Activated T-helper 2 cell treated with anti-CD3 and anti-CD28 coated beads, Interferon-gamma antibody, Interleukin-2, Interleukin-4, amounts not matched to agents 10 μg/mL and 5 μg/mL and 100 μg/mL, durations not matched to agents 14 hours and 24 hours and 36 hours (primary cell): ENCODE measurements at regions not wholly inside any gene's neighbourhood (a gene's known extent, or its start where the extent isn't known, plus 50 kb on each side); places are given as distances from the start of the nearest gene placed in this dataset.

Experiments
- DNase-seq: peaks from one replicate; pipeline ENCODE4 v3.0.0; 2021; ENCODE audit warnings: low spot score
- H3K27ac Mint-ChIP-seq: one replicate; pipeline ENCODE4 v1.8.0; 2021; ENCODE audit warnings: mixed read lengths
- H3K27me3 Mint-ChIP-seq: one replicate; pipeline ENCODE4 v1.8.0; 2021; ENCODE audit warnings: low read depth, mixed read lengths
- H3K36me3 Mint-ChIP-seq: one replicate; pipeline ENCODE4 v1.8.0; 2021; ENCODE audit warnings: low read depth, mixed read lengths
- H3K4me1 Mint-ChIP-seq: one replicate; pipeline ENCODE4 v1.8.0; 2021; ENCODE audit warnings: low read depth, mixed read lengths
- H3K4me3 Mint-ChIP-seq: one replicate; pipeline ENCODE4 v1.8.0; 2021; ENCODE audit warnings: low read depth, mild to moderate bottlenecking, moderate library complexity, mixed read lengths
- H3K9me3 Mint-ChIP-seq: one replicate; pipeline ENCODE4 v1.8.0; 2021; ENCODE audit warnings: mixed read lengths
- intact Hi-C: fragments of 100-400 bp; cut with micrococcal nuclease; formaldehyde crosslinking; loops from one replicate; pipeline ENCODE4 v1.15.1; 2023

GRCh38 chr5:74337984-74338310 is 302.6 kb downstream of the ENC1 start:
- intact Hi-C loops = no loop called here
- H3K27ac Mint-ChIP-seq = no peak overlapping the region
- H3K27me3 Mint-ChIP-seq = peaks cover 30% of the 10 kb centered on the region
- no peaks in the 10 kb centered on the region for H3K9me3 Mint-ChIP-seq
- H3K4me1 Mint-ChIP-seq = no peaks in the 10 kb centered on the region
- no peak for DNase-seq
- no peaks in the 10 kb centered on the region for H3K36me3 Mint-ChIP-seq
- no peak overlapping the region for H3K4me3 Mint-ChIP-seq

GRCh38 chr5:74337254-74337983 is 303.1 kb downstream of the ENC1 start:
- no peaks in the 10 kb centered on the region for H3K36me3 Mint-ChIP-seq
- intact Hi-C loops = no loop called here
- H3K27me3 Mint-ChIP-seq = peaks cover 27% of the 10 kb centered on the region
- no peak for DNase-seq
- no peaks in the 10 kb centered on the region for H3K4me1 Mint-ChIP-seq
- no peaks in the 10 kb centered on the region for H3K9me3 Mint-ChIP-seq
- H3K27ac Mint-ChIP-seq = no peak overlapping the region
- no peak overlapping the region for H3K4me3 Mint-ChIP-seq

GRCh38 chr5:74336297-74336696 is 304.2 kb downstream of the ENC1 start:
- intact Hi-C loops = no loop called here
- H3K4me3 Mint-ChIP-seq = no peak overlapping the region
- H3K4me1 Mint-ChIP-seq = no peaks in the 10 kb centered on the region
- H3K36me3 Mint-ChIP-seq = no peaks in the 10 kb centered on the region
- no peaks in the 10 kb centered on the region for H3K9me3 Mint-ChIP-seq
- no peak overlapping the region for H3K27ac Mint-ChIP-seq
- peaks cover 29% of the 10 kb centered on the region for H3K27me3 Mint-ChIP-seq
- no peak for DNase-seq

GRCh38 chr5:74334762-74335384 is 305.7 kb downstream of the ENC1 start:
- H3K27me3 Mint-ChIP-seq = peaks cover 30% of the 10 kb centered on the region
- H3K36me3 Mint-ChIP-seq = no peaks in the 10 kb centered on the region
- no peaks in the 10 kb centered on the region for H3K4me1 Mint-ChIP-seq
- no peaks in the 10 kb centered on the region for H3K9me3 Mint-ChIP-seq
- no peak for DNase-seq
- intact Hi-C loops = no loop called here
- H3K27ac Mint-ChIP-seq = no peak overlapping the region
- H3K4me3 Mint-ChIP-seq = no peak overlapping the region

- H3K4me3 Mint-ChIP-seq = no peak overlapping the region
- no peak for DNase-seq
- intact Hi-C loops = no loop called here
- H3K4me1 Mint-ChIP-seq = no peaks in the 10 kb centered on the region
- peaks cover 32% of the 10 kb centered on the region for H3K27me3 Mint-ChIP-seq
- no peaks in the 10 kb centered on the region for H3K9me3 Mint-ChIP-seq
- H3K27ac Mint-ChIP-seq = no peak overlapping the region
- no peaks in the 10 kb centered on the region for H3K36me3 Mint-ChIP-seq
These were observed 306.3 kb downstream of the ENC1 start for GRCh38 chr5:74334062-74334761.

- no peak overlapping the region for H3K27ac Mint-ChIP-seq
- intact Hi-C loops = no loop called here
- H3K4me1 Mint-ChIP-seq = peaks cover under 1% of the 10 kb centered on the region
- no peak overlapping the region for H3K4me3 Mint-ChIP-seq
- DNase-seq = no peak
- H3K36me3 Mint-ChIP-seq = no peaks in the 10 kb centered on the region
- no peaks in the 10 kb centered on the region for H3K9me3 Mint-ChIP-seq
- H3K27me3 Mint-ChIP-seq = peaks cover 34% of the 10 kb centered on the region
These were observed 307.1 kb downstream of the ENC1 start for GRCh38 chr5:74333430-74333829.

GRCh38 chr5:74332682-74333081 is 307.8 kb downstream of the ENC1 start:
- H3K4me3 Mint-ChIP-seq = no peak overlapping the region
- H3K27me3 Mint-ChIP-seq = peaks cover 33% of the 10 kb centered on the region
- intact Hi-C loops = no loop called here
- H3K36me3 Mint-ChIP-seq = no peaks in the 10 kb centered on the region
- no peak for DNase-seq
- no peak overlapping the region for H3K27ac Mint-ChIP-seq
- H3K4me1 Mint-ChIP-seq = peaks cover 5% of the 10 kb centered on the region
- no peaks in the 10 kb centered on the region for H3K9me3 Mint-ChIP-seq

GRCh38 chr5:74332006-74332405 is 308.5 kb downstream of the ENC1 start:
- Mint-ChIP-seq H3K27me3 (peaks cover 27% of the 10 kb centered on the region), H3K9me3 (no peaks in the 10 kb centered on the region), H3K27ac (no peak overlapping the region), H3K4me3 (no peak overlapping the region), H3K36me3 (no peaks in the 10 kb centered on the region), H3K4me1 (peaks cover 12% of the 10 kb centered on the region)
- intact Hi-C loops = no loop called here
- no peak for DNase-seq

- intact Hi-C loops = no loop called here
- no peak overlapping the region for H3K4me3 Mint-ChIP-seq
- H3K27ac Mint-ChIP-seq = peak overlapping the region; percentile 31
- no peaks in the 10 kb centered on the region for H3K9me3 Mint-ChIP-seq
- peaks cover 21% of the 10 kb centered on the region for H3K4me1 Mint-ChIP-seq
- no peak for DNase-seq
- H3K27me3 Mint-ChIP-seq = peaks cover 31% of the 10 kb centered on the region
- no peaks in the 10 kb centered on the region for H3K36me3 Mint-ChIP-seq
These were observed 312.3 kb downstream of the ENC1 start for GRCh38 chr5:74328221-74328630.

GRCh38 chr5:74327339-74327685 is 313.2 kb downstream of the ENC1 start:
- intact Hi-C loops = loop anchor here (2.0 kb wide), 1 partner anchor 251 kb away; no protein-coding TSS in a partner anchor
- H3K27me3 Mint-ChIP-seq = peaks cover 33% of the 10 kb centered on the region
- no peaks in the 10 kb centered on the region for H3K36me3 Mint-ChIP-seq
- H3K4me3 Mint-ChIP-seq = no peak overlapping the region
- DNase-seq = no peak
- H3K27ac Mint-ChIP-seq = no peak overlapping the region
- H3K9me3 Mint-ChIP-seq = no peaks in the 10 kb centered on the region
- peaks cover 21% of the 10 kb centered on the region for H3K4me1 Mint-ChIP-seq

GRCh38 chr5:74326571-74327338 is 313.8 kb downstream of the ENC1 start:
- Mint-ChIP-seq H3K4me3 (no peak overlapping the region), H3K27me3 (peaks cover 35% of the 10 kb centered on the region), H3K4me1 (peaks cover 21% of the 10 kb centered on the region), H3K9me3 (no peaks in the 10 kb centered on the region), H3K36me3 (no peaks in the 10 kb centered on the region), H3K27ac (no peak overlapping the region)
- peak; percentile 30 for DNase-seq
- intact Hi-C loops = loop anchor here (2.0 kb wide), 1 partner anchor 252 kb away; no protein-coding TSS in a partner anchor

GRCh38 chr5:74325866-74326265 is 314.7 kb downstream of the ENC1 start:
- DNase-seq = no peak
- peaks cover 32% of the 10 kb centered on the region for H3K27me3 Mint-ChIP-seq
- no peaks in the 10 kb centered on the region for H3K9me3 Mint-ChIP-seq
- H3K4me1 Mint-ChIP-seq = peaks cover 21% of the 10 kb centered on the region
- H3K36me3 Mint-ChIP-seq = no peaks in the 10 kb centered on the region
- intact Hi-C loops = loop anchor here (2.0 kb wide), 1 partner anchor 253 kb away; no protein-coding TSS in a partner anchor
- H3K27ac Mint-ChIP-seq = no peak overlapping the region
- no peak overlapping the region for H3K4me3 Mint-ChIP-seq
